ENCODE measurements at regions not wholly inside any gene's neighbourhood (a gene's known extent, or its start where the extent isn't known, plus 50 kb on each side); places are given as distances from the start of the nearest gene placed in this dataset.

- DNase-seq (ENCODE audit: low read depth, low spot score): no peak
These were observed 612.7 kb upstream of the ATP2B1 start for GRCh38 chr12:90321369-90321768.

- no peak for DNase-seq (ENCODE audit: low read depth, low spot score)
These were observed 602.9 kb upstream of the ATP2B1 start for GRCh38 chr12:90311561-90311960.

GRCh38 chr12:90305379-90305778, 596.7 kb upstream of the ATP2B1 start:
- DNase-seq (ENCODE audit: low read depth, low spot score): no peak

DNA sequence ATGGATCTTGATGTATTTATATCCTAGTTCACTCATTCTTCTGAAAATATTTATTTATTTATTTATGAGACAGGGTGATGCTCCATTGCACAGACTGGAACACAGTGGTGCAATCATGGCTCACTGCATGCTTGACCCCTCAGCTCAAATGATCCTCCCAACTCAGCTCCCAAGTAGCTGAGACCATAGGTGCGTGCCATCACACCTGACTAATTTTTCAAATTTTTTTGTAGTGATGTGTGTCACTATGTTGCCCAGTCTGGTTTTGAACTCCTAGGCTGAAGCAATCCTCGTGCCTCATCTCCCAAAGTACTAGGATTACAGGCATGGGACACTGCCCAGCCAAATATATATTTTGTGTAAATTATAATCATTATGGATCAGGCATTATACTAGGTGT, 595.6 kb upstream of the ATP2B1 start:
- DNase-seq (ENCODE audit: low read depth, low spot score): no peak

DNA sequence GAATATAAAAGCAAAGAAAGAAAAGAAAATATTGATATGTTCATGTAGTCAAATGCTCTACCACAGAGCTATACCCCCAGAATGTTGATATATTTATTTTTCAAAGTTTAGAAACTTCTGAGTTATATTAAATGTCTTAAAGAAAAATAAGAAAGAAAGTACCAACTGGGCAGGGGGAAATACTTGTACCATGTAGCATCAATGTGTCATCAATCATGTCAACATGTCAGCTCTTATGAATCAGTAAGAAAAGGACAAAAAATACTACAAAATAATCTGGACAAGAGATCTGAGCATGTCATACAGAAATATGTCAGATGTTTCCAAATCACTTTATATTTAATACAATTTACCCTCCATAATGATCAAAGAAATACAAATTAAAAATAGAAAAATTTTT, 595.1 kb upstream of the ATP2B1 start:
- DNase-seq (ENCODE audit: low read depth, low spot score): no peak

DNA sequence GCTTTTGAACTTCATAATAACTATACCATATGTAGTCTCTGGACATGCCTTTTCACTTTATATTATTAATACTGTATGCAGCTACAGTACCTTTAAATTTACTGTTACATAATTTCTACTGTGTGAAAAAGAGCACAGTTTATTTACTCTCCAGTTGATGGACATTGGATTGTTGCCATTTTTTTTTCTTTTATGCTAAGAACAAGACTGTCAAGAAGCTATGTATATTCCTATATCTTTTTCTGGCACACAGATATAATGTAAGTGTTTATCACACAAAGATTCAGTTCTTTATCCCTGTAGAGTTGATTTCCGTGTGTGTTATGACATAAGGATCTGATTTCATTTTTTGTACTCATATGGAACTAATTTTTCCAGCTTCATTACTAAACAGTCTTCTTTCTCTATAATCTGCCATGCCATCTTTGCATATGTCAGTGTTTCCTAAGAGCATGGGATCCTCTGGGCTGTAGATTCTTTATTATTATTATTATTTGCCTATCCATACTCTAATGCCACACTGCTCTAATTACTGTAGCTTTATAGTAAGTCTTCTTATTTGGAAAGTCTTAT, 593.0 kb upstream of the ATP2B1 start:
- DNase-seq (ENCODE audit: low read depth, low spot score): no peak

DNA sequence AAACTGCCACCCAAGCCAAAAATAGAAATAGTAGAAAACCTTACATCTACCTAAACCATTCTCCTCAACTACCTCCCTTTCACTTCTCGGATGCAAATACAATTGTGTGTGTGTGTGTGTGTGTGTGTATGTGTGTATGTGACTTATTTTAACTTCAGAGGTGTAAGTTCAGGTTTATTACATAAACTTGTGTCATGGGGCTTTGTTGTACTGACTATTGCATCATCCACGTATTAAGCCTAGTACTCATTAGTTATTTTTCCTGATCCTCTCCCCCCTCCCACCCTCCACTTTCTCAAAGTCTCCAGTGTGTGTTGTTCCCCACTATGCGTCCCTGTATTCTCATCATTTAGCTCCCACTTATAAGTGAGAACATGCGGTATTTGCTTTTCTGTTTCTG, 592.5 kb upstream of the ATP2B1 start:
- DNase-seq (ENCODE audit: low read depth, low spot score): no peak

DNA sequence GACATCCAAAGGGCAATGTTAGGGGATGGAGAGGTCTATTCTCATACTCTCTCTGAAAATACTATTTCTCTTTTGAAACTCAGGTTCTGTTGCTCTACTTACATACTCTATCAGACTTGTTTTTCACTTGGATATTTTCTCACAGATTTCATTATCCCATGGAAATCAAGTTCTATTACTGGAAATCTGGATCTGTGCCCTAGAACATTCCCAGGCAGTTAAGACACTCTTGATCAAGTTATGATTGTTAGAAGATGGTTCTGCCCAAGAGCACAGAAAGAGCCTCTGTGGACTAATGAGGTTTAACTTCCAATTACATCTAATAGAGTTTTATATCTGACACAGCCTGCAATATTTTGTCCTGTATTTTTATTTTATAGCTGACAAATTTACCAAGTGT, 591.0 kb upstream of the ATP2B1 start:
- no peak for DNase-seq (ENCODE audit: low read depth, low spot score)

- DNase-seq (ENCODE audit: low read depth, low spot score): no peak
These were observed 590.5 kb upstream of the ATP2B1 start for GRCh38 chr12:90299121-90299520.

DNA sequence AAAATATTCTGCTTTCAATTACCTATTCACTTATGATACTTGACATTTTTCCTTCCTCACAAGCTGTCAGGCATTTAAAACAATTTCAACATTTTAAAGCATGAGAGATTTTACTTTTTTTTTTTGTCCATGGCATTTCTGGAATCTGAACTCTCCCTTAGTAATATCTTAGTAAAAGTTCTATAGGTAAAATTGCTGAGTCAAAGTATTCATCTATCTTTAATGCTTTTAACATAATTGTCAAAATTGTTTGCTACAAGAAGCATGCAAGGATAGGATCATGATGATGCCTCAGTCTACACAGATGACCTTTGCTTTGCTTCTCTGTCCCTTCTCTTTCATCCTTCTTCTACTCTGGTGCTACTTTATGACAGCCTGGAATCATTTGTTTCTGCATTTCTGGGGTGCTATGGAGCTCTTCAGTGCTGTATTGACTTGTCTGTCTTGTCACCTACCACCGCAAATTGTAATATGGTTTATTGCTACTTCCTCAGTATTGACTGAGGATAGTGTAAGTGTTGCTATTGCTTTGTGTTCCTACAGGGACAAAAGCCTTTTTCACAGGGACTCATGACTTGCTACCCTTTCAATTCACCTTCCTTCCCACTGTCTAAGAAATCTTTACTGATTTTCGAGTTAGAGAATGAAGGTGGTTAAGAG, 589.8 kb upstream of the ATP2B1 start:
- DNase-seq (ENCODE audit: low read depth, low spot score): no peak

- no peak for DNase-seq (ENCODE audit: low read depth, low spot score)
These were observed 587.2 kb upstream of the ATP2B1 start for GRCh38 chr12:90295858-90296257.

GRCh38 chr12:90292183-90292582, 583.5 kb upstream of the ATP2B1 start:
- DNase-seq (ENCODE audit: low read depth, low spot score): no peak

GRCh38 chr12:90290980-90291975, 582.6 kb upstream of the ATP2B1 start:
- DNase-seq (ENCODE audit: low read depth, low spot score): no peak

- DNase-seq (ENCODE audit: low read depth, low spot score): no peak
These were observed 578.9 kb upstream of the ATP2B1 start for GRCh38 chr12:90287585-90287984.

GRCh38 chr12:90281154-90281868, 572.7 kb upstream of the ATP2B1 start:
- DNase-seq (ENCODE audit: low read depth, low spot score): no peak

DNA sequence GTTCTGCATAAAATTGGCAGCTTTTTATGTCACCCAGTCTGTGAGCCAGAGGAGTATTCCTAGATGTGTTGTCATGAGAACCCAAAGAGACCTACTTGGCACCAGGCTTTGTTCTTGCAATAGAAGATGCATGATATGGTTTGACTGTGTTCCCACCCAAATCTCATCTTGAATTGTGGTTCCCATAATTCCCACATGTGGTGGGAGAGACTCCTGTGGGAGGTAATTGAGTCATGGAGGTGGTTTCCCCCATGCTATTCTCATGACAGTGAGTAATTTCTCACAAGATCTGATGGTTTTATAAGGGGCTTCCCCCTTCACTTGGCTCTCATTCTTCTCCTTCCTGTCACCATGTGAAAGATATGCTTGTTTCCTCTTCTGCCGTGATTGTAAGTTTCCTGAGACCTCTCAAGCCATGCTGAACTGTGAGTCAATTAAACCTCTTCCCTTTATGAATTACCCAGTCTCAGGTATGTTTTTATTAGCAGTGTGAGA, 572.0 kb upstream of the ATP2B1 start:
- no peak for DNase-seq (ENCODE audit: low read depth, low spot score)

GRCh38 chr12:90280033-90280432, 571.4 kb upstream of the ATP2B1 start:
- DNase-seq (ENCODE audit: low read depth, low spot score): no peak

GRCh38 chr12:90275088-90275487, 566.5 kb upstream of the ATP2B1 start:
- DNase-seq (ENCODE audit: low read depth, low spot score): no peak

GRCh38 chr12:90274407-90274806, 565.8 kb upstream of the ATP2B1 start:
- no peak for DNase-seq (ENCODE audit: low read depth, low spot score)

DNA sequence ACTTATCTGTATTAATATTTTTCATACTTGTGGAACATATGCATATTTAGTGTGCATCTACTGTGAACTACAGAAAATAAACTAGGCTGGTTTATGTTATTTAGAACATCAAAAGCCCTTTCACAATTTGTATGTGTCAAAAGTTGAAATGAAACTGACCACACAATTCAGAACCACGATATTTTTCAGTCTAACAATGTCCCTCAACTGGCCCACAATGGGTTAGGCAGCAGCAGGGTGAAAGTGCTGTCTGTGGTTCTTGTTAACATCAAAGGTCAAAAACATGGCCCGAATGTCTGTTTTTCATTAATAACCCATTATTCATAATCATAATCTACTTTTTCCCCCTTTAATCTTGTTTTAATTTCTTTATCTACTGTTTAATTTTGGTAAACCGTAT, 559.9 kb upstream of the ATP2B1 start:
- DNase-seq (ENCODE audit: low read depth, low spot score): no peak

- DNase-seq (ENCODE audit: low read depth, low spot score): no peak
These were observed 553.6 kb upstream of the ATP2B1 start for GRCh38 chr12:90262251-90262650.

DNA sequence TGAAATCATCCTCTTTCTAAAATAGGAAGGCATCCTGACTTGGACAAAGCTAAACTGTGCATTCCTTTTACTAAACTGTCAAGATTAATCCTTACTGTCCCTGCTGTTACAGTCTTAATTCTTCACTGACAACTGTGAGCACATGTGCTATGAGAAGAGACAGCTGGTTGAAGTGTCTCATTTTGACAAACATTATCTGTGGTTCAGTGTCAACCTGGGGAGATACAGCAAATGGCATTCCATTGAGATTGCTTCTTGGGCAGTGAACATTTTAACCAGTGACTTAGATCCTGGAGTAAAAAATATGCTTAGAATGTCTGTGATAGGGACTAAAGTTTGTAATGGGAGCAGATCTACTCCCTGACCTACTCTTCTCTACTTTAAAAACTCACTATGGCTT, 552.6 kb upstream of the ATP2B1 start:
- no peak for DNase-seq (ENCODE audit: low read depth, low spot score)
